H9 (cell line): ENCODE measurements at regions not wholly inside any gene's neighbourhood (a gene's known extent, or its start where the extent isn't known, plus 50 kb on each side); places are given as distances from the start of the nearest gene placed in this dataset.
A peak's percentile ranks its signal among the peaks of the same experiment; 100 is the strongest.

Source experiments
- DNase-seq: peaks from one replicate; pipeline ENCODE4 v3.0.0-alpha.2; 2017
- H2AFZ ChIP-seq: one replicate; pipeline ENCODE4 v1.6.1; 2013; ENCODE audit warnings: mild to moderate bottlenecking, low read length, control low read depth, moderate library complexity
- H2AK5ac ChIP-seq: 2 replicates; pipeline ENCODE4 v1.6.1; 2013; ENCODE audit warnings: low read length, control low read depth, mixed read lengths; ENCODE audit not compliant: insufficient read length
- H2BK120ac ChIP-seq: one replicate; pipeline ENCODE4 v1.6.1; 2013; ENCODE audit warnings: low read depth, mild to moderate bottlenecking, low read length, control low read depth, inconsistent platforms; ENCODE audit not compliant: poor library complexity, severe bottlenecking
- H2BK12ac ChIP-seq: 2 replicates; pipeline ENCODE4 v1.6.1; 2013; ENCODE audit warnings: low read length, control low read depth, mixed read lengths, low read depth; ENCODE audit not compliant: insufficient read length
- H2BK15ac ChIP-seq: 2 replicates; pipeline ENCODE4 v1.6.1; 2013; ENCODE audit warnings: low read depth, low read length, control low read depth
- H2BK20ac ChIP-seq: one replicate; pipeline ENCODE4 v1.6.1; 2013; ENCODE audit warnings: low read depth, mild to moderate bottlenecking, low read length, control low read depth, inconsistent platforms; ENCODE audit not compliant: poor library complexity, severe bottlenecking
- H2BK5ac ChIP-seq: 2 replicates; pipeline ENCODE4 v1.6.1; 2013; ENCODE audit warnings: low read length, control low read depth, mixed read lengths; ENCODE audit not compliant: insufficient read length
- H3K14ac ChIP-seq: 2 replicates; pipeline ENCODE4 v1.6.1; 2013; ENCODE audit warnings: low read length, control low read depth; ENCODE audit not compliant: insufficient read depth
- H3K18ac ChIP-seq: 2 replicates; pipeline ENCODE4 v1.6.1; 2013; ENCODE audit warnings: low read depth, mild to moderate bottlenecking, mixed read lengths, low read length, control low read depth; ENCODE audit not compliant: insufficient read length
- H3K23ac ChIP-seq: 2 replicates; pipeline ENCODE4 v1.6.1; 2013; ENCODE audit warnings: low read length, control low read depth, mixed read lengths, low read depth; ENCODE audit not compliant: insufficient read length
- H3K23me2 ChIP-seq: 2 replicates; pipeline ENCODE4 v1.6.1; 2013; ENCODE audit warnings: low read depth, mild to moderate bottlenecking, mixed read lengths, low read length, control low read depth; ENCODE audit not compliant: insufficient read length, poor library complexity, severe bottlenecking
- H3K27ac ChIP-seq: 2 replicates; pipeline ENCODE4 v1.5.1; 2013; ENCODE audit warnings: low read length, control low read depth, mixed read lengths, low read depth; ENCODE audit not compliant: insufficient read length
- H3K27me3 ChIP-seq: 2 replicates; pipeline ENCODE4 v1.6.1; 2013; ENCODE audit warnings: low read length, control low read depth, inconsistent platforms; ENCODE audit not compliant: insufficient read depth
- H3K4ac ChIP-seq: 2 replicates; pipeline ENCODE4 v1.6.1; 2013; ENCODE audit warnings: low read depth, mild to moderate bottlenecking, control low read depth, inconsistent platforms, low read length, moderate library complexity
- H3K4me1 ChIP-seq: 2 replicates; pipeline ENCODE4 v1.6.1; 2013; ENCODE audit warnings: low read length, control low read depth, inconsistent platforms; ENCODE audit not compliant: insufficient read depth
- H3K4me2 ChIP-seq: 2 replicates; pipeline ENCODE4 v1.6.1; 2013; ENCODE audit warnings: low read length, control low read depth, mixed read lengths; ENCODE audit not compliant: insufficient read length, insufficient read depth
- H3K56ac ChIP-seq: 2 replicates; pipeline ENCODE4 v1.6.1; 2013; ENCODE audit warnings: low read depth, mild to moderate bottlenecking, mixed read lengths, low read length, control low read depth; ENCODE audit not compliant: insufficient read length
- H3K79me1 ChIP-seq: 2 replicates; pipeline ENCODE4 v1.6.1; 2013; ENCODE audit warnings: low read depth, mild to moderate bottlenecking, moderate library complexity, low read length, control low read depth, inconsistent platforms; ENCODE audit not compliant: insufficient read depth, poor library complexity, severe bottlenecking
- H3K79me2 ChIP-seq: 2 replicates; pipeline ENCODE4 v1.6.1; 2013; ENCODE audit warnings: low read length, control low read depth, inconsistent platforms; ENCODE audit not compliant: insufficient read depth
- H3K9ac ChIP-seq: 2 replicates; pipeline ENCODE4 v1.6.1; 2013; ENCODE audit warnings: low read length, control low read depth, mixed read lengths; ENCODE audit not compliant: insufficient read length; ENCODE audit errors: extremely low read depth
- H3K9me3 ChIP-seq: one replicate; pipeline ENCODE4 v1.6.1; 2013; ENCODE audit warnings: low read depth, low read length, inconsistent platforms; ENCODE audit not compliant: control insufficient read depth
- H3T11ph ChIP-seq: one replicate; pipeline ENCODE4 v1.6.1; 2013; ENCODE audit warnings: mild to moderate bottlenecking, low read length, control low read depth, inconsistent platforms
- H4K20me1 ChIP-seq: one replicate; pipeline ENCODE4 v1.6.1; 2013; ENCODE audit not compliant: control insufficient read depth, insufficient read length, insufficient read depth
- H4K5ac ChIP-seq: 2 replicates; pipeline ENCODE4 v1.6.1; 2013; ENCODE audit warnings: low read depth, mild to moderate bottlenecking, mixed read lengths, low read length, control low read depth; ENCODE audit not compliant: insufficient read length
- H4K8ac ChIP-seq: replicated peaks from 2 replicates; pipeline ENCODE4 v1.6.1; 2013; ENCODE audit warnings: low read length, control low read depth, mixed read lengths, low read depth; ENCODE audit not compliant: insufficient read length
- H4K91ac ChIP-seq: 2 replicates; pipeline ENCODE4 v1.6.1; 2013; ENCODE audit warnings: low read depth, mild to moderate bottlenecking, moderate library complexity, mixed read lengths, low read length, control low read depth; ENCODE audit not compliant: insufficient read length
- H3K27ac Mint-ChIP-seq, 3 experiments: 2 replicates in 2 of 3; 3 replicates in 1 of 3; pipeline ENCODE4 v1.8.0; 2020 to 2021; ENCODE audit warnings: mixed read lengths in 3 of 3, mild to moderate bottlenecking in 1 of 3, moderate library complexity in 1 of 3
- H3K27me3 Mint-ChIP-seq: 2 replicates; pipeline ENCODE4 v1.8.0; 2021; ENCODE audit warnings: low read depth, mild to moderate bottlenecking, moderate library complexity, mixed read lengths
- H3K36me3 Mint-ChIP-seq, 3 experiments: 2 replicates in 2 of 3; 3 replicates in 1 of 3; pipeline ENCODE4 v1.8.0; 2020 to 2021; ENCODE audit warnings: low read depth in 3 of 3, mixed read lengths in 3 of 3; ENCODE audit not compliant: insufficient read depth in 1 of 3
- H3K4me1 Mint-ChIP-seq, 2 experiments: 2 replicates each; pipeline ENCODE4 v1.8.0; 2020; ENCODE audit warnings: mixed read lengths in 2 of 2
- H3K4me3 Mint-ChIP-seq, 2 experiments: 2 replicates in 1 of 2; 3 replicates in 1 of 2; pipeline ENCODE4 v1.8.0; 2020 to 2021; ENCODE audit warnings: mild to moderate bottlenecking in 2 of 2, mixed read lengths in 2 of 2, moderate library complexity in 1 of 2
- H3K9me3 Mint-ChIP-seq, 2 experiments: 2 replicates in 1 of 2; 3 replicates in 1 of 2; pipeline ENCODE4 v1.8.0; 2020; ENCODE audit warnings: mild to moderate bottlenecking in 2 of 2, mixed read lengths in 2 of 2, moderate library complexity in 1 of 2
- CTCF ChIP-seq: fragments of 200-600 bp; sonication (generic); conservative IDR thresholded peaks from 3 replicates; pipeline ENCODE4 v1.8.0; 2021; ENCODE audit warnings: antibody characterized with exemption, mild to moderate bottlenecking
- WGBS: extraction: QIAGEN DNeasy Blood & Tissue Kit; methylation state at CpG from one replicate; pipeline ENCODE4 v1.1.7; 2013; ENCODE audit warnings: missing lambda C conversion rate, low lambda C conversion rate, mixed read lengths; ENCODE audit not compliant: insufficient read length; ENCODE audit errors: extremely low coverage; 5-methylcytosine and 5-hydroxymethylcytosine counted together

GRCh38 chr2:236405357-236405756 is 141.2 kb upstream of the ASB18 start:
- Histone ChIP-seq H2BK12ac (no peak overlapping the region), H3K23ac (no peak overlapping the region), H2BK20ac (no peak overlapping the region), H3K79me2 (no peaks in the 10 kb centered on the region), H2BK5ac (no peak overlapping the region), H3K56ac (no peak overlapping the region), H3K23me2 (no peaks in the 10 kb centered on the region), H2BK120ac (no peak overlapping the region), H3K27me3 (no peaks in the 10 kb centered on the region), H3K14ac (no peak overlapping the region), H4K8ac (no peak overlapping the region), H3K9me3 (peaks cover 6% of the 10 kb centered on the region), H3T11ph (no peak overlapping the region), H3K9ac (no peak overlapping the region), H2BK15ac (no peak overlapping the region), H2AFZ (no peak overlapping the region), H3K4ac (no peak overlapping the region), H3K79me1 (no peaks in the 10 kb centered on the region), H3K18ac (no peak overlapping the region), H3K4me1 (no peaks in the 10 kb centered on the region; the same call in 1 of the 2 replicates), H3K27ac (no peak overlapping the region), H3K4me2 (no peak overlapping the region), H2AK5ac (no peak overlapping the region), H4K91ac (no peak overlapping the region), H4K20me1 (no peaks in the 10 kb centered on the region), H4K5ac (no peak overlapping the region)
- no CpG with 5 or more reads among the region's 8 CpGs for WGBS
- no peak for DNase-seq
- Mint-ChIP-seq H3K4me3 (no peak overlapping the region), H3K27ac (peak overlapping the region in 1 of 3 experiments; percentile 11; a peak in 1 of 7 replicates), H3K9me3 (peaks cover 3 to 5% of the 10 kb centered on the region in 2 experiments; a peak in 3 of 5 replicates), H3K36me3 (peaks cover 0 to 8% (median 0%) of the 10 kb centered on the region in 3 experiments; a peak in 2 of 7 replicates), H3K4me1 (peaks cover 24% of the 10 kb centered on the region in 2 experiments), H3K27me3 (no peaks in the 10 kb centered on the region)
- no peak for TF ChIP-seq CTCF
